Large intestine (tissue), 3 donors: ENCODE measurements at regions not wholly inside any gene's neighbourhood (a gene's known extent, or its start where the extent isn't known, plus 50 kb on each side); places are given as distances from the start of the nearest gene placed in this dataset.

Experiments
- DNase-seq, 2 donors: peaks; one replicate each; pipeline versions ENCODE4 v3.0.0 to v3.0.0-alpha.2; 2013
- H3K27ac ChIP-seq: one replicate; pipeline ENCODE4 v1.5.1; 2013; ENCODE audit warnings: low read length
- H3K27me3 ChIP-seq: 2 replicates; pipeline ENCODE4 v1.6.1; 2013; ENCODE audit warnings: low read length; ENCODE audit not compliant: control insufficient read depth, insufficient read depth
- H3K36me3 ChIP-seq: 2 replicates; pipeline ENCODE4 v1.6.1; 2013; ENCODE audit warnings: low read length; ENCODE audit not compliant: control insufficient read depth, insufficient read depth
- H3K4me1 ChIP-seq: one replicate; pipeline ENCODE4 v1.6.1; 2013; ENCODE audit warnings: low read length; ENCODE audit not compliant: control insufficient read depth, insufficient read depth
- H3K4me3 ChIP-seq: one replicate; pipeline ENCODE4 v1.5.1; 2013; ENCODE audit warnings: low read length
- H3K9me3 ChIP-seq: one replicate; pipeline ENCODE4 v1.6.1; 2013; ENCODE audit warnings: mild to moderate bottlenecking, low read depth, low read length, moderate library complexity; ENCODE audit not compliant: control insufficient read depth
- WGBS: methylation state at CpG from one replicate; pipeline ENCODE4 v1.1.5; 2013; ENCODE audit warnings: low lambda C conversion rate; ENCODE audit not compliant: insufficient coverage; 5-methylcytosine and 5-hydroxymethylcytosine counted together

DNA sequence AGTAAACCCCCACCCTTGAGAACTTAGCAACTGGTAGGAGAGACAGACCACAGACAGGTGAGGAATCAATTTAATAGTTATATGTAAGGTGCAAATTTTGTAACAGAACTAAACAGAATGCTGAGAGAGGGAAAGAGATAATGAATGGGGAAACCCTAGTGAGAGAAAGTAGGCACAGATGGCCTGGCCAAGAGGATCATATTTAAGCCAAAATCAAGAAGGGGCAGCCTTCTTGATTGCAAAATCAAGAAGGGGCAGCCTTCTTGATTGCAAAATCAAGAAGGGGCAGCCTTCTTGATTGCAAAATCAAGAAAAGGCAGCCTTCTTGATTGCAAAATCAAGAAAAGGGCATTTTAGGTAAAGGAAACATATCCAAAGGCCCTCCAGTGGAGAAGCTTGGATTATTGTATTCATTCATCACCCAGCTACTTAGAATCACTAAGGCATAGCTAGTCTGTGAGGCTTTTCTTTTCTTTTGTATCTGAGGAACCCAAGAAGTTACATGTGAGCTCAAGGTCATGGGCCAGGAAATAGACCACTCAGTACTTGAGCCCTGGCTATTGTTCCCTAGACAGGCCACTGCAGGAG lies 190.6 kb downstream of the CYLD start:
- Histone ChIP-seq H3K36me3 (no peaks in the 10 kb centered on the region), H3K27me3 (no peaks in the 10 kb centered on the region), H3K27ac (no peak overlapping the region), H3K4me3 (no peak overlapping the region), H3K4me1 (no peaks in the 10 kb centered on the region), H3K9me3 (no peaks in the 10 kb centered on the region)
- DNase-seq: no peak

DNA sequence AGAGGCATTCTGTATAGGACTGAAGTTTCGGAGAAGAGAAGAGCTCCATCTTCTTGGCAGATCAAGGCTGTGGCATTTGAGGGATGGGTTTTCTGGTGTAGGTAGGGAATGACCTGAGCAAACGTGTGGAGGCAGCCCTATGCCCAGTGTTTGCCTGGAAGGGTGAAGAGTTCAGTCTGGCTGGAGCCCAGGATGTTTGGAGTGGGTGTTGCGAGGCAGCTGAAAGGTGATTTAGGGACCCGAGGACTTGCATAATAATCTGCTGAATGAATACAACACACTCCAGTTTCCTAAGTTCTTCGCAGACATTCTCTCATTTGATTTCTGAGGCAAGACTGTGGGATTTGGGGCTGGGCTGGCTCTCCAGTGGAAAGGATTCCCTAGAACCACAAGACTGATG lies 186.2 kb downstream of the CYLD start:
- whole genome bisulfite sequencing: 60% methylated on average over 1 of the region's 5 CpGs
- no peaks in the 10 kb centered on the region for H3K4me1 ChIP-seq
- H3K4me3 ChIP-seq: no peak overlapping the region
- H3K36me3 ChIP-seq: no peaks in the 10 kb centered on the region
- no peak for DNase-seq
- H3K27ac ChIP-seq: no peak overlapping the region
- no peaks in the 10 kb centered on the region for H3K27me3 ChIP-seq
- no peaks in the 10 kb centered on the region for H3K9me3 ChIP-seq

DNA sequence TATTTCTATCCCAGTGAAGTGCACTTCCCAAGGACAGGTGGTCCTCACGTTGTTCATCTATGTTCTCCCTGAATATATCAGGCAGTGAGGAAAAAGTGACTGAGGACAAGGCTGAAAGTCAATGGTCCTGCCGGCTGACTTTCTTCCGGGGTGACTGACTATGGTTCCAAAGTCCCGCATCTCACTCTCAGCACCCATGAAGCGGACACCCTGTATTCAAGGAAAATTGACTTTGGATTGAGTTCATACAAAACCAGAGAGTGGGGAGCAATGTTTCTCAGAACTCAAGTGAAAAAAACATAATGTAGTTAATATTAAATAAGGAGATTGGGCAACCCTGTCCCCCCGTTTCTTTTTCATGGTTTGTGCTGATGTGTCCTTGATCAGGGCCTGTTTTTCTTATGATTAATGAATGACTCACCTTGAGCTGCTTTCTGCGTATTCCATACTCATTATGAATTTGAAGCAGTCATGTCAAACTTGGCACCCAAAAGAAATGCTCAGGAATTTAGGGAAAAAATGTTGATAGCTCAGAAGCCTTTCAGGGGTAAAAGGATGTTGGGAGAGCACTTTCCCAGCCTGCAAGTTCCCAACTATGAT lies 184.0 kb downstream of the CYLD start:
- no peak overlapping the region for H3K4me3 ChIP-seq
- H3K4me1 ChIP-seq: no peaks in the 10 kb centered on the region
- H3K9me3 ChIP-seq: no peaks in the 10 kb centered on the region
- H3K27ac ChIP-seq: no peak overlapping the region
- no peaks in the 10 kb centered on the region for H3K36me3 ChIP-seq
- DNase-seq: no peak
- WGBS: 75% methylated on average over 4 of the region's 7 CpGs
- no peaks in the 10 kb centered on the region for H3K27me3 ChIP-seq

DNA sequence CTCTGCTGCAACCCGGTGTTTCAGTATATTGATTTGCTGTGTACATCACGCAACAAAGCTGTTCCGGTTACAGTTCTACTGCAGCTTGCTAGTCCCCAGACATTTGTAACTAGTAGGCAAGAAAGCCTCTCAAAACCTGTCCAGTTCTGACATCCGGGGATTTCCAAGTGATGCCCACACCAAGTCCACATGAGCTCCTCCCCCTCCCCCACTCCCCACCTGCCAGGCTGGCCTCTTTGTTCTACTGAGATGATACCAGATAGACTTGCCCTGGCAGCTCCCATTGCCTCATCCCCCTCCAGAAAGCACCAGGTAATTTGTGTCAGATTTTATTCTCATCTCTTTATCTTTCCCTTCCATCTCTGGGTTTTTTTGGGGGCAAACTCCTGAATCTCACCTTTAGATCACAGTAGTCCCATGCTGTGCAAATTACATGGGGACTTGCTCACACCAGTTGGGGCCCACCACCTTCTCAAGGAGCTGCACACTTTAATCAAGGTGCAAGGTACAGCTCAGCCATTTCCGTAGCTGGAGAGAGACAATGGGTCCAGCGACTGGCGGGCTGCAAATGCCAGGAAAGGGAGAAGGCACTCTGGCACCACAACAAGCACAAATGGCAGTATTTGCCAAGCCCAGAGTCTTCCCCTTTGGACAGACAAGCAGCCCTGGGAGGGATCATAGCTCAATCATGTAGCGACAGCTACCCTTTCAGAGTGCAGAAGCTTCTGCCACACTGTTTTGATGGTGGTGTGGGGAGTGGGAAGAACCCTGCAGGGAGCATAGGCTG lies 183.1 kb downstream of the CYLD start:
- no peak overlapping the region for H3K27ac ChIP-seq
- no CpG with 5 or more reads among the region's 8 CpGs for WGBS
- no peaks in the 10 kb centered on the region for H3K4me1 ChIP-seq
- no peak for DNase-seq
- H3K27me3 ChIP-seq: no peaks in the 10 kb centered on the region
- H3K9me3 ChIP-seq: no peaks in the 10 kb centered on the region
- no peak overlapping the region for H3K4me3 ChIP-seq
- no peaks in the 10 kb centered on the region for H3K36me3 ChIP-seq

DNA sequence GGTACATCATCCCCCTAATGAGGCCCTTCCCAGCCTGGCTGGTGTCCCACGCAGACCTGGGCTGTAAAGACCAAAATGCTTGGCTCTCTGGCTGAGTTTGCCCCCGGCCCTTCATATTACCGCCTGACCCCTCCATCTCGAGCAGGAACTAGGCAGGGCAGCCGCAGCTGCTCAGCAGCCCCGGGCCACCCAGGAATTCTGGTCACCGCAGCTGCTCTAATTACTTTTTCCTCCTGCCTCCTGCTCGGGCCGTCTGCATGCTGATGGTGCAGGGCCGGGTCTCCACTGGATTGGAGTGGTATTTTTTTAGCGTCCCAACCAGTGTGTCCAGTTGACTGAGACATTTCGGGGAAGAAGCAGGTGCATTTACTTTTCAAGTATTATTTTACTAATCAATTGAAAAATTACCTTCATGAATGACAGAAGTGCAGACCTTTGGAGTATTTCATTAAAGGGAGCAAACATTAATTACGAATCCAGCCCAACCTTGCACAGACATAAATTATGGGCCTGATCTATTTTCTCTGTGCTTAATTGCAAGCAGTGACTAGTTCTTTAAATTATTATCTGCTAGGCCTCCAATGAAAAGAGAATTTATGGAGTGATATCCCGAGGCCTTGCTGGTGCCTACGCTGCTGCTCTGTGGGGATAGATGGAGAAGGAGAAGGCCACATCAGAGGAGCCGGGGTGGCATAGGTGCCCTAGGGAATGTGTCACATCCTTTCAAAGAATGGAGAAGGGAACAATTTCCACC lies 176.2 kb downstream of the CYLD start:
- Histone ChIP-seq H3K9me3 (no peaks in the 10 kb centered on the region), H3K36me3 (no peaks in the 10 kb centered on the region), H3K4me3 (no peak overlapping the region), H3K27me3 (peaks cover 5% of the 10 kb centered on the region), H3K27ac (no peak overlapping the region), H3K4me1 (no peaks in the 10 kb centered on the region)
- 80% methylated on average over 1 of the region's 16 CpGs for WGBS
- no peak for DNase-seq

DNA sequence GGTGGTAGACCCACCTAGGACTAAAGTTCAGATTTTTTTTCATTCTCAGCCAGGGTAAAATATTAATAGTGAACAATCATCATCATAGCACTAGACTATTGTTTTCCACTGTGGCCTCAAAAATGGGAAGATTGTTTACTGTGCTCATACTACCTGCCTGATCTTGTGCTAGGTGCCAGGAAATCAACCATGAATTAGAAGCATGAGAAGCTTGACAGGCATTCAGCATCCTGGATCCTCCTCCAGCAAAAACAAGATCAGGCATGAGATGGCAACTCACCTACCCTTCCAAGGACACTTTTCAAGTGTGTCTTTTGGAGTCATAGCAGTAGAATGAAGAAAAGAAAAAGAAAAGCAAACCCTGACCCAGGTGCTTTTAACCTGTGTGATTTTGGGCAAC lies 174.2 kb downstream of the CYLD start:
- Histone ChIP-seq H3K4me1 (no peaks in the 10 kb centered on the region), H3K36me3 (no peaks in the 10 kb centered on the region), H3K4me3 (no peak overlapping the region), H3K27ac (no peak overlapping the region), H3K27me3 (peaks cover 16% of the 10 kb centered on the region), H3K9me3 (no peaks in the 10 kb centered on the region)
- DNase-seq: no peak

DNA sequence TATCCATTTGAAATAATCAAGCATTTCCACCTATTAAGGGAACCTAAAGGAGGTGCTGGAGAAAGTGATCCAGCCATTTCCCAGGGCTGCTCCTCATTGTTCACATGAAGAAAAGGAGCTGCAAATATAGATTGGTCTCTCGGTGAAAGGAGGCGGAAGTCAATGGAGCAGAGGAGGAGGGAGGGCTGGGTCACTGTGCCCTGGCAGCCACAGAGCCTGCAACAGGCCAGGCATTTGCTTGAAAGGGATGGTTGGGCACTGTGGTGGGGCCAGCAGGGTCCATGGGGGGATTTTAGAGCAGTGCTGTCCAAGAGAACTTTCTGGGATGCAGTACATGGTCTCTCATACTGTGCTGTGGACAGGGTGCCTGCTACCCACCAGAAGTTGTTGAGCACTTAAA lies 173.2 kb downstream of the CYLD start:
- no peaks in the 10 kb centered on the region for H3K36me3 ChIP-seq
- DNase-seq: no peak
- peaks cover 21% of the 10 kb centered on the region for H3K27me3 ChIP-seq
- H3K27ac ChIP-seq: no peak overlapping the region
- H3K9me3 ChIP-seq: no peaks in the 10 kb centered on the region
- H3K4me1 ChIP-seq: no peaks in the 10 kb centered on the region
- no peak overlapping the region for H3K4me3 ChIP-seq
- no CpG with 5 or more reads among the region's 2 CpGs for WGBS

DNA sequence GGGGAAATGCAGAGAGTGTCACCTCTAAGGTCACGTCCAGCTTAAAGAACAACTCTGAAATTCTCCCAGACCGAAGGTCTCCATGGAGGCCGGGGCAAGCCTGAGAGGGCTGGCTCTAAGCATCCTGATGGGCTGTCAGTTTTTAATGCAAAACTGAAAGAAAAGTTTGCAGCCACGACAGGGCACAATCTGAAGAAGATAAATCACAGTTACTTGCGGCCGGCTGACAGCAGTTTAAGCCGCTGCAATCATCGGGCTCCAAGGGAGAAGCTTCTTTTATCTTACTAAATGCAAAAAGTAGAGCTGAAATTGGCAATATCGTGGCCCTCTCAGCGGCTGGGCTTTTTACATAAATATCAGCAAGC lies 168.8 kb downstream of the CYLD start:
- no peak overlapping the region for H3K4me3 ChIP-seq

DNA sequence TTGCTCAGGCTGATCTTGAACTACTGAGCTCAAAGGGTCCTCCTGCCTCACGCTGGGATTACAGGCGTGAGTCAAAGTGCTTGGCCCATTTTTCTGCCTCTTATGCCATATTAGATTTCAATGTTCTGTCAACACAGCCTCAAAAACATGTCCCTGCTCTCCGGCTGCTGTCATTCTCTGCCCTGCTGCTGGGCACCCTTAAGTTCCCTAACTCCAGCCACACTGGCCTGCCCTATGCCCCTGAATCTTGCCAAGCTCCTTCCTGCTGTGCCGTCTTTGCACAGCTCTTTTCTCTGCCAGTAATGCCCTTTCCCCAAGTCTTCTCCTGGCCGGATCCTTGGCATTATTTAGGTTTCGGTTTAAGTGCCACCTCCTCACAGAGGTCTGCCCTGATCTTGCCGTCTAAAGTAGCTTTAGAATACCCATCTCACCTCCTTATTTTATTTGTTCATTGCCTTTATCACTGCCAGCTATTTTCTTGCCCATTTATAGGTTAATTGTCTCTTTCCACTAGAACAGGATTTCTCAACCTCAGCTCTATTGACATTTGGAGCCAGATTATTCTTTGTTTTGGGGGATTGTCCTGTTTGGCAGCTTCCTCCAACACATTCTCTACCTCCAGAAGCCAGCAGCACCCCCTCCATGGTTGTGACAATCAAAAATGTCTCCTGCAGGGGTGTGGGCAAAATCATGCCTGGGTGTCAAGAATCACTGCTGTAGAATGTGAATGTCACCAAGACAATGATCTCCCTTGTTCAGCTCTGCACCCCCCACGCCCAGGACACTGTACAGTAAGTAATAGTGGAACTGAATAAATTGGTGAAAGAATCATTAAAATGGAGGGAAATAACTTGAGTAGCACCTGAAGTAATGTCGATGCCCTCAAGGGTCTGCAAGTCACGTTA lies 168.2 kb downstream of the CYLD start:
- H3K4me1 ChIP-seq: no peaks in the 10 kb centered on the region
- H3K27me3 ChIP-seq: peaks cover 19% of the 10 kb centered on the region
- H3K9me3 ChIP-seq: no peaks in the 10 kb centered on the region
- no peak overlapping the region for H3K4me3 ChIP-seq
- H3K27ac ChIP-seq: no peak overlapping the region
- H3K36me3 ChIP-seq: no peaks in the 10 kb centered on the region
- no peak for DNase-seq
- WGBS: 73% methylated on average over 2 of the region's 10 CpGs

More for the DNA sequence above, 168.8 kb downstream of the CYLD start:
- Histone ChIP-seq H3K4me1 (no peaks in the 10 kb centered on the region), H3K9me3 (no peaks in the 10 kb centered on the region), H3K27ac (no peak overlapping the region), H3K27me3 (peaks cover 19% of the 10 kb centered on the region), H3K36me3 (no peaks in the 10 kb centered on the region)
- 20% methylated on average over 1 of the region's 10 CpGs for WGBS
- no peak for DNase-seq

DNA sequence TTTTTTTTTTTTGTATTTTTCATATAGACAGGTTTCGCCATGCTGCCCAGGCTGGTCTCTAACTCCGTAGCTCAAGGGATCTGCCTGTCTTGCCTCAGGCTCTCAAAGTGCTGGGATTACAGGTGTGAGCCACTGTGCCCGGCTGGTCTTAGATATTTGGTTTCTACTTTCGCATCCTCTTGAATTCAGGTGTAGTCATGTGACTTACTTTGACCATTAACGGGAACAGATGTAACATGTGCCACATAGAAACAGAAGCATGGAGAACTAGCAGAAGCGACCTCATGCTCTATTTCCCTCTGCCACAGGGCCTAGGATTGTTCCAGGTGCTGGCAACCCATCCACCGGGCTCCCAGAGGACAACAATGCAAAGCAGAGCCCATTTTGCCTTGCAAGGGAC lies 166.6 kb downstream of the CYLD start:
- DNase-seq: no peak
- Histone ChIP-seq H3K27ac (no peak overlapping the region), H3K4me1 (no peaks in the 10 kb centered on the region), H3K36me3 (no peaks in the 10 kb centered on the region), H3K4me3 (no peak overlapping the region), H3K9me3 (no peaks in the 10 kb centered on the region), H3K27me3 (peaks cover 24% of the 10 kb centered on the region)
- 100% methylated on average over 3 of the region's 7 CpGs for WGBS
